Prostate gland (tissue), 2 donors: ENCODE measurements at regions not wholly inside any gene's neighbourhood (a gene's known extent, or its start where the extent isn't known, plus 50 kb on each side); places are given as distances from the start of the nearest gene placed in this dataset.

Source experiments
- DNase-seq: peaks from one replicate; pipeline ENCODE4 v3.0.0-alpha.2; 2019; ENCODE audit warnings: low spot score
- H3K27ac ChIP-seq, 2 donors: fragments of 200-600 bp; sonication (generic); 2 replicates each; pipeline ENCODE4 v1.5.1; 2017 to 2019
- H3K27me3 ChIP-seq: fragments of 200-600 bp; sonication (generic); replicated peaks from 2 replicates; pipeline ENCODE4 v1.5.1; 2019; ENCODE audit not compliant: insufficient read depth
- H3K36me3 ChIP-seq, 2 donors: fragments of 200-600 bp; sonication (generic); 1 replicate in 1 of 2; 2 replicates in 1 of 2; pipeline versions ENCODE4 v1.5.1 to v1.8.1; 2017 to 2019
- H3K4me1 ChIP-seq: fragments of 200-600 bp; sonication (generic); replicated peaks from 2 replicates; pipeline ENCODE4 v1.5.1; 2019
- H3K4me3 ChIP-seq, 2 donors: fragments of 200-600 bp; sonication (generic); 2 replicates each; pipeline ENCODE4 v1.5.1; 2017 to 2019
- H3K9me3 ChIP-seq: fragments of 200-600 bp; sonication (generic); 2 replicates; pipeline ENCODE4 v1.5.1; 2017
- POLR2A ChIP-seq: fragments of 450-650 bp; IDR thresholded peaks from one replicate; pipeline ENCODE4 v1.6.1; 2016; ENCODE audit warnings: antibody characterized with exemption, mild to moderate bottlenecking
- POLR2AphosphoS5 ChIP-seq: sonication (generic); formaldehyde crosslinking; IDR thresholded peaks from one replicate; pipeline ENCODE4 v1.6.1; 2017; ENCODE audit warnings: antibody characterized with exemption
- WGBS: methylation state at CpG from one replicate; pipeline ENCODE4 v1.1.5; 2018; 5-methylcytosine and 5-hydroxymethylcytosine counted together
- intact Hi-C: fragments of 100-400 bp; cut with DNase I; formaldehyde crosslinking; loops from one replicate; pipeline ENCODE4 v1.14.2; 2022
- TF ChIP-seq, protein P1 (sequence below), 4 experiments: fragments of 200-600 bp in 2 of 4; fragments of 450-650 bp in 2 of 4; sonication (generic) in 2 of 4; IDR thresholded peaks; 1 replicate in 3 of 4; 2 replicates in 1 of 4; pipeline ENCODE4 v1.5.1; 2016 to 2019; ENCODE audit warnings: antibody characterized with exemption in 4 of 4, mild to moderate bottlenecking in 2 of 4, moderate library complexity in 2 of 4

DNA sequence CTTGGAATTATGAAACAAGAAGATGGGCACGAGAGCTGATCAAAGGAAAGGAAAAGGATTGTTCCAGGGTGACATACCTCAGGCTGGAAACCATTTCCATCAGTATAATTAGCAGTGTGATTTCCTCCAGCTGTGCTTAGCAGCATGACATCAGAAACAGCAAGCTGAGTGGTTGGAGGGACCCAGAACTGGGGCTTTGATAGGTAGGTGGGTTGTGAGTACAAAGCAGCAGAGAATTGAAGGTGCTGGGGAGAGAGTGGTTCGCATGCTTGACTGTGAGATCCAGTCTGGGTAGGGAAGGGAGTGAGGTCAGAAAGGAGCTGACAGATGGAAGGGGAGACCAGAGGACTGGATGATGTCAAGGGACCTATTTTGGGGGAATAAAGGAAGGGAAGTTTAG lies 90.4 kb downstream of the CD164 start:
- no peaks in the 10 kb centered on the region for H3K4me1 ChIP-seq
- no peaks in the 10 kb centered on the region for H3K27me3 ChIP-seq
- no peaks in the 10 kb centered on the region for H3K9me3 ChIP-seq
- no peak overlapping the region for H3K4me3 ChIP-seq
- H3K36me3 ChIP-seq, result no peaks in the 10 kb centered on the region
- 85% methylated on average over 2 of the region's 2 CpGs for WGBS
- DNase-seq, result no peak
- intact Hi-C loops, result no loop called here
- no peak for TF ChIP-seq POLR2A
- TF ChIP-seq POLR2AphosphoS5, result no peak
- TF ChIP-seq, protein P1, sequence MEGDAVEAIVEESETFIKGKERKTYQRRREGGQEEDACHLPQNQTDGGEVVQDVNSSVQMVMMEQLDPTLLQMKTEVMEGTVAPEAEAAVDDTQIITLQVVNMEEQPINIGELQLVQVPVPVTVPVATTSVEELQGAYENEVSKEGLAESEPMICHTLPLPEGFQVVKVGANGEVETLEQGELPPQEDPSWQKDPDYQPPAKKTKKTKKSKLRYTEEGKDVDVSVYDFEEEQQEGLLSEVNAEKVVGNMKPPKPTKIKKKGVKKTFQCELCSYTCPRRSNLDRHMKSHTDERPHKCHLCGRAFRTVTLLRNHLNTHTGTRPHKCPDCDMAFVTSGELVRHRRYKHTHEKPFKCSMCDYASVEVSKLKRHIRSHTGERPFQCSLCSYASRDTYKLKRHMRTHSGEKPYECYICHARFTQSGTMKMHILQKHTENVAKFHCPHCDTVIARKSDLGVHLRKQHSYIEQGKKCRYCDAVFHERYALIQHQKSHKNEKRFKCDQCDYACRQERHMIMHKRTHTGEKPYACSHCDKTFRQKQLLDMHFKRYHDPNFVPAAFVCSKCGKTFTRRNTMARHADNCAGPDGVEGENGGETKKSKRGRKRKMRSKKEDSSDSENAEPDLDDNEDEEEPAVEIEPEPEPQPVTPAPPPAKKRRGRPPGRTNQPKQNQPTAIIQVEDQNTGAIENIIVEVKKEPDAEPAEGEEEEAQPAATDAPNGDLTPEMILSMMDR (IDR thresholded peaks at IDR 0.05), result no peak
- no peak overlapping the region for H3K27ac ChIP-seq

DNA sequence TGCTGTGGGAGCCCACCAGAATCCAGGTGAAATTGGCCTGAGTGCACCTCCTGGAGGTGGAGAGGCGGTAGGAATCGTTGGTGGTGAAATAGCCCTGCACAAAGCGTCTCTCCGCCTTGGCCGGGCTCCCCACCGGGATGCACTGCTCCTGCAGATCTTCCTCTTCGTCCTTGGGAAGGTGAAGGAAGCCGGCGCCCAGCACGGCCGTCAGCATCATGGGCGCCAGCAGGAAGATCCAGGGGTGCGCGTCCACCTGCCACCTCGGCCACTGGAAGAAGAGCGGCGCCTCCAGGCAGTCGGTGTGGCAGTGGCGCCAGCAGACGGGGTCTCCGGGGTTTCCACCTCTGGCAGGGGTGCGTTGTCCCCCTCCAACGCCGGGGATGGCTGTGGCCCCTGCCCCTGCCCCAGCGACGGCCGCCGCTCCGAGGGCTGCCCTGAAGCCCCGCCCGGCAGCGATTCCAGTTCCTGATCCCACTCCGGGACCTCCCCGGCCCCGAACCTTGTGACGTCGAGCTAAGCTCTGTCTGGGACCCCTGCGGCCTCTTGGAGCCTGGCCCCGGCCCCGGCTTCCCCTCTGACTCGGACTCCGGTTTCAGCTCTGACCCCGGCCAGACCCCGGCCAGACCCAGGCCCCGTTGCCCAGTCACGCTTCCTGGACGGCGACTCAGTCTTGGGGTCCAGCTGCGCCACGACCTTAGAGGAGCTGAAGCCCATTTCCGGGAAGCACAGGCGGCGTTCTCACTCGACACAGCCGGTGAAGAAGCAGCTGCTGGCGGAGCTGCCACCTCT lies 91.9 kb downstream of the CD164 start:
- WGBS, result 89% methylated on average over 56 of the region's 56 CpGs
- intact Hi-C loops, result no loop called here
- no peak for TF ChIP-seq POLR2A
- TF ChIP-seq POLR2AphosphoS5, result no peak
- TF ChIP-seq, protein P1 (IDR thresholded peaks at IDR 0.05), result no peak

DNA sequence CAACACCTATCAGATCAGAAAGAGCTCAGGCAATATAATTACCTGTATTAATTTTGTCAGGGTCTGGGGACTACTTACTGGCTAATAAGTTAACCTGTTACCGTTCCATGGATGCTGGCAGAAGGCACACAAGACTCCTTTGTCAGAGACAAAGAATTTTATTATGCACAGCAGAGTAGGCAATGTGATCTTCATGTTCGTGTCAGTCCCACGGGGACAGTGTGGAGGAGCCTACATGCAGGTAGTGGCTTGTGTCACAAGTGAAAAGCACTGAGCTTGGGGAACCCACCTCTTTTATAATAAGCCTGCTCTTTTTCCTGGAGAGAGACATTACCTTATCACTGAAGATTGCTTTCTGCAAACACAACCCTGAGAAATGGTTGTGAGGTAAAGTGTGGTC lies 96.9 kb downstream of the CD164 start:
- no peaks in the 10 kb centered on the region for H3K4me1 ChIP-seq
- no peaks in the 10 kb centered on the region for H3K9me3 ChIP-seq
- WGBS, result 53% methylated on average over 3 of the region's 3 CpGs
- no peaks in the 10 kb centered on the region for H3K36me3 ChIP-seq
- no peak overlapping the region for H3K4me3 ChIP-seq
- H3K27ac ChIP-seq, result no peak overlapping the region
- TF ChIP-seq POLR2AphosphoS5, result no peak
- TF ChIP-seq, protein P1 (IDR thresholded peaks at IDR 0.05), result no peak
- TF ChIP-seq POLR2A, result no peak
- DNase-seq, result no peak
- intact Hi-C loops, result no loop called here
- H3K27me3 ChIP-seq, result no peaks in the 10 kb centered on the region

More for the DNA sequence above, 91.9 kb downstream of the CD164 start:
- H3K9me3 ChIP-seq, result no peaks in the 10 kb centered on the region
- no peaks in the 10 kb centered on the region for H3K36me3 ChIP-seq
- no peaks in the 10 kb centered on the region for H3K4me1 ChIP-seq
- H3K27ac ChIP-seq, result no peak overlapping the region
- no peak overlapping the region for H3K4me3 ChIP-seq
- DNase-seq, result no peak
- H3K27me3 ChIP-seq, result no peaks in the 10 kb centered on the region

DNA sequence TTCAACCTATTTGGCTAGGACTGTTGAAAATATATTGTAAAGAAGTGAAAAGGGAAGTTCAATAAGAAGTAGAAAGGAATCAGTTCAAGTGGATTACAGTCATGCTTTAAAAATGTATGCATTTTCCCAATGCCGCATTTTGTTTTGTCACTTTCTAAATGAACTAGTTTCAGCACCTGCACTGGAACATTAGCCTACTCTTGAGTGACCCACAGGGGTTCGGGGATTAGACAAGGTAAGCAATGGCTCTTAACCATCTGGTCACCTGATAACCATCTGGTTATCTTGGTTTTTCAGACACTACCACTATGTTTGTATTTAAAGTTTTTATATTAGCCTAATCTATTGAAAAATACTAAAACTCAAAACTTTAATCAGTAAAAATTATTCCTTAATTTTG lies 97.6 kb downstream of the CD164 start:
- no peaks in the 10 kb centered on the region for H3K36me3 ChIP-seq
- 78% methylated on average over 2 of the region's 2 CpGs for WGBS

More for the DNA sequence above, 97.6 kb downstream of the CD164 start:
- no peak for DNase-seq
- H3K4me1 ChIP-seq, result no peaks in the 10 kb centered on the region
- H3K9me3 ChIP-seq, result no peaks in the 10 kb centered on the region
- no peaks in the 10 kb centered on the region for H3K27me3 ChIP-seq
- no peak overlapping the region for H3K4me3 ChIP-seq
- intact Hi-C loops, result no loop called here
- TF ChIP-seq, protein P1 (IDR thresholded peaks at IDR 0.05), result no peak
- TF ChIP-seq POLR2A (no peak), POLR2AphosphoS5 (no peak)
- H3K27ac ChIP-seq, result no peak overlapping the region
